Testis (tissue), 2 donors: ENCODE measurements at regions not wholly inside any gene's neighbourhood (a gene's known extent, or its start where the extent isn't known, plus 50 kb on each side); places are given as distances from the start of the nearest gene placed in this dataset.

ENCODE experiments used
- DNase-seq: peaks from one replicate; pipeline ENCODE4 v3.0.0-alpha.2; 2019
- H3K27ac ChIP-seq, 2 donors: fragments of 200-600 bp; sonication (generic); one replicate each; pipeline ENCODE4 v1.5.1; 2019
- H3K27me3 ChIP-seq: fragments of 200-600 bp; sonication (generic); one replicate; pipeline ENCODE4 v1.5.1; 2019
- H3K36me3 ChIP-seq: fragments of 200-600 bp; sonication (generic); one replicate; pipeline ENCODE4 v1.5.1; 2017; ENCODE audit warnings: low read depth; ENCODE audit errors: missing control alignments
- H3K4me1 ChIP-seq: fragments of 200-600 bp; sonication (generic); one replicate; pipeline ENCODE4 v1.5.1; 2019
- H3K4me3 ChIP-seq, 2 donors: fragments of 200-600 bp; sonication (generic); one replicate each; pipeline ENCODE4 v1.5.1; 2017 to 2019
- H3K9me3 ChIP-seq: fragments of 200-600 bp; sonication (generic); one replicate; pipeline ENCODE4 v1.5.1; 2017
- CTCF ChIP-seq, 3 experiments: fragments of 450-650 bp in 2 of 3; fragments of 200-600 bp in 1 of 3; sonication (generic) in 1 of 3; IDR thresholded peaks; one replicate each; pipeline ENCODE4 v1.5.1; 2016 to 2019; ENCODE audit warnings: antibody characterized with exemption in 3 of 3, mild to moderate bottlenecking in 2 of 3, moderate library complexity in 1 of 3
- POLR2A ChIP-seq: fragments of 450-650 bp; IDR thresholded peaks from one replicate; pipeline ENCODE4 v1.6.1; 2017; ENCODE audit warnings: antibody characterized with exemption, mild to moderate bottlenecking, moderate library complexity
- WGBS, 2 donors: methylation state at CpG; one replicate each; pipeline ENCODE4 v1.1.5; 2018; 5-methylcytosine and 5-hydroxymethylcytosine counted together
- intact Hi-C: fragments of 100-400 bp; cut with DNase I; formaldehyde crosslinking; loops from one replicate; pipeline ENCODE4 v1.15.1; 2023; ENCODE audit warnings: low total_unique reads

DNA sequence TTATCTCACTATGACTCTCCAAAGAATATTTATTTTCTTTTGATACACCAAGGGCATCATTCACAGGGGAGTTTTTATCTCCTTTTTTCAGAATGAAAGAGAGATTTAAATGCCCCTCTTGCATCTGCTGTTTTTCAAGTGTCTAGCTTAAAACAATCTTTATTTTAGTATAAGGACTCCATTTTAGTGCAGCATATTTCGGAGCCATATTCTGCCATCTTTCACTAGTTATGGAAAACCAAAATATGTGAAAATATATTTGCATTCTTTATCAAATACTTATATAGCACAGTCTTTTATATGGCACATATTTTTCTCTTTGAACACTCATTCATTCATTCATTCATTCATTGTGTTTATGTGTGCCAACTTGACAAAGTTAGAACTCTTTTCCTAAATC lies 1130.2 kb downstream of the SLITRK5 start:
- H3K27me3 ChIP-seq: no peaks in the 10 kb centered on the region
- H3K36me3 ChIP-seq: no peaks in the 10 kb centered on the region
- intact Hi-C loops: no loop called here
- 93% methylated on average over 1 of the region's 1 CpG for WGBS, 2 donors
- no peak overlapping the region for H3K27ac ChIP-seq
- H3K4me1 ChIP-seq: no peaks in the 10 kb centered on the region
- no peak for TF ChIP-seq CTCF (IDR thresholded peaks at IDR 0.05)
- TF ChIP-seq POLR2A: no peak
- H3K9me3 ChIP-seq: no peaks in the 10 kb centered on the region
- no peak for DNase-seq
- no peak overlapping the region for H3K4me3 ChIP-seq

DNA sequence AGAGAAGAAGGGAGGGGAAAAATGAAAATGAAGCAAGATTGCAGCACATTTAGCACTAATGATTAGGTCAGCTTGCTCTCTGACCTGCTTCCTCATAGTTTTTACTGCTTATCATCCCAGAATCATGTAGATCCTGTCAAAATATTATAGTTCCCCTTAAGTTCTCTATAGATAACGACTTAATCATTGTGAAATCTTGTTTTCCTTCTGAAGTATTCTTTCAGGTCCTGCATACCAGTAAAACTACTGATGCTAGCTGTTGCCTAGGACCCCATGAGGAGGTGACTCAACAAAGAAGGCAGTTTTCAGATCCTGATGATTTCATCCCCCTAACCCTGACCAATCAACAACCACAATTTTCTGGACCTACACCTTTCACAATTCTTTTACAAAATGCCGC lies 1131.7 kb downstream of the SLITRK5 start:
- Histone ChIP-seq H3K4me1 (no peaks in the 10 kb centered on the region), H3K27ac (no peak overlapping the region), H3K36me3 (no peaks in the 10 kb centered on the region), H3K9me3 (no peaks in the 10 kb centered on the region), H3K27me3 (no peaks in the 10 kb centered on the region), H3K4me3 (no peak overlapping the region)
- no peak for TF ChIP-seq POLR2A
- TF ChIP-seq CTCF (IDR thresholded peaks at IDR 0.05): no peak
- intact Hi-C loops: no loop called here
- no peak for DNase-seq
- WGBS, 2 donors: 78 to 79% methylated on average over 2 of the region's 2 CpGs

DNA sequence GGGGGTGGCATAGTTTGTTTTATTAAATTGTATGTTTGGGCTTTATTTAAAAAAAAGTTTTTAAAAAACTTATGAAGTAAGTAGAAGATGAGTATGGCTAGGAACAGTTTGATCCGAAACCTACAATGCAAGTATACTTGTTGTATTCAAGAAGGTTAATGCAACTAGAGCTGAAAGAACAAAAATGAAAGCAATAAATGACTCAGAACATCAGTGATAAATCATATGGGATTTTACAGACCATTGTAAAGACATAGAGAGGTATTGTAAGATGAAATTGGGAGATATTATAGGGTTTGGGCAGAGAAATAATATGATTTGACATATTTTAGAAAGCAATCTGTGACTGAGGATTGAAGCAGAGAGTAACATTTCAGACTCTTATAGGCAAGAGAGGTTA lies 1135.3 kb downstream of the SLITRK5 start:
- H3K27me3 ChIP-seq: no peaks in the 10 kb centered on the region
- no peaks in the 10 kb centered on the region for H3K36me3 ChIP-seq
- no peaks in the 10 kb centered on the region for H3K9me3 ChIP-seq
- 92 to 100% methylated on average over 1 of the region's 1 CpG for WGBS, 2 donors
- H3K4me1 ChIP-seq: no peaks in the 10 kb centered on the region
- DNase-seq: no peak
- H3K27ac ChIP-seq: no peak overlapping the region
- no peak for TF ChIP-seq CTCF (IDR thresholded peaks at IDR 0.05)
- no peak for TF ChIP-seq POLR2A
- H3K4me3 ChIP-seq: no peak overlapping the region
- intact Hi-C loops: no loop called here

GRCh38 chr13:88817560-88817959 lies 1146.4 kb downstream of the SLITRK5 start:
- Histone ChIP-seq H3K4me3 (no peak overlapping the region), H3K4me1 (no peaks in the 10 kb centered on the region), H3K27ac (no peak overlapping the region), H3K36me3 (no peaks in the 10 kb centered on the region), H3K9me3 (no peaks in the 10 kb centered on the region), H3K27me3 (no peaks in the 10 kb centered on the region)
- no peak for DNase-seq
- 88 to 94% methylated on average over 2 of the region's 2 CpGs for WGBS, 2 donors
- intact Hi-C loops: no loop called here
- TF ChIP-seq CTCF (IDR thresholded peaks at IDR 0.05) (no peak), POLR2A (no peak)

GRCh38 chr13:88823114-88823513 lies 1151.9 kb downstream of the SLITRK5 start:
- WGBS, 2 donors: 84% methylated on average over 2 of the region's 2 CpGs
- TF ChIP-seq CTCF (IDR thresholded peaks at IDR 0.05) (no peak), POLR2A (no peak)
- H3K4me3 ChIP-seq: no peak overlapping the region
- H3K9me3 ChIP-seq: no peaks in the 10 kb centered on the region
- H3K27me3 ChIP-seq: no peaks in the 10 kb centered on the region
- no peaks in the 10 kb centered on the region for H3K36me3 ChIP-seq
- H3K4me1 ChIP-seq: no peaks in the 10 kb centered on the region
- H3K27ac ChIP-seq: no peak overlapping the region
- DNase-seq: no peak
- intact Hi-C loops: no loop called here
